Neural progenitor cell (in vitro differentiated cells): ENCODE measurements at regions not wholly inside any gene's neighbourhood (a gene's known extent, or its start where the extent isn't known, plus 50 kb on each side); places are given as distances from the start of the nearest gene placed in this dataset.
"Not testable (repeated sequence)": the region's sequence is repeated elsewhere in the genome, so short reads cannot be mapped to it uniquely, and the experiment has no call there.

ENCODE experiments used
- DNase-seq: peaks from one replicate; pipeline ENCODE4 v3.0.0-alpha.2; 2016; ENCODE audit warnings: low spot score
- H2AFZ ChIP-seq: fragments of 200-600 bp; sonication (generic); replicated peaks from 2 replicates; pipeline ENCODE4 v1.6.1; 2016; ENCODE audit warnings: antibody characterized with exemption
- H3F3A ChIP-seq: fragments of 200-600 bp; sonication (generic); 2 replicates; pipeline ENCODE4 v1.6.1; 2016; ENCODE audit warnings: antibody characterized with exemption, low read depth
- H3K27ac ChIP-seq: fragments of 200-600 bp; sonication (generic); 2 replicates; pipeline ENCODE4 v1.5.1; 2016; ENCODE audit warnings: mild to moderate bottlenecking
- H3K27me3 ChIP-seq: fragments of 200-600 bp; sonication (generic); 2 replicates; pipeline ENCODE4 v1.6.1; 2016; ENCODE audit warnings: mild to moderate bottlenecking, moderate library complexity
- H3K36me3 ChIP-seq: fragments of 200-600 bp; sonication (generic); 2 replicates; pipeline ENCODE4 v1.5.1; 2016
- H3K4me1 ChIP-seq: fragments of 200-600 bp; sonication (generic); 2 replicates; pipeline ENCODE4 v1.6.1; 2016; ENCODE audit warnings: mixed run types
- H3K4me2 ChIP-seq: fragments of 200-600 bp; sonication (generic); 2 replicates; pipeline ENCODE4 v1.6.1; 2016
- H3K4me3 ChIP-seq: fragments of 200-600 bp; sonication (generic); 2 replicates; pipeline ENCODE4 v1.5.1; 2016
- H3K79me2 ChIP-seq: fragments of 200-600 bp; sonication (generic); 2 replicates; pipeline ENCODE4 v1.6.1; 2016; ENCODE audit warnings: low read depth
- H3K9ac ChIP-seq: fragments of 200-600 bp; sonication (generic); 2 replicates; pipeline ENCODE4 v1.6.1; 2016
- H3K9me3 ChIP-seq: fragments of 200-600 bp; sonication (generic); 2 replicates; pipeline ENCODE4 v1.5.1; 2016; ENCODE audit warnings: low read depth
- H4K20me1 ChIP-seq: fragments of 200-600 bp; sonication (generic); 2 replicates; pipeline ENCODE4 v1.6.1; 2016; ENCODE audit warnings: low read depth
- H3K27ac Mint-ChIP-seq: 3 replicates; pipeline ENCODE4 v1.8.0; 2021; ENCODE audit warnings: mixed read lengths
- H3K27me3 Mint-ChIP-seq: 2 replicates; pipeline ENCODE4 v1.8.0; 2022; ENCODE audit warnings: low read depth, mild to moderate bottlenecking, inconsistent platforms, moderate library complexity, mixed read lengths; ENCODE audit not compliant: insufficient read depth
- H3K36me3 Mint-ChIP-seq: 3 replicates; pipeline ENCODE4 v1.8.0; 2021; ENCODE audit warnings: mixed read lengths
- H3K4me1 Mint-ChIP-seq: 3 replicates; pipeline ENCODE4 v1.8.0; 2021; ENCODE audit warnings: mixed read lengths
- H3K4me3 Mint-ChIP-seq: 3 replicates; pipeline ENCODE4 v1.8.0; 2021; ENCODE audit warnings: mild to moderate bottlenecking, moderate library complexity, mixed read lengths
- H3K9me3 Mint-ChIP-seq: 3 replicates; pipeline ENCODE4 v1.8.0; 2020; ENCODE audit warnings: mixed read lengths
- CTCF ChIP-seq: fragments of 200-600 bp; sonication (generic); IDR thresholded peaks from 2 replicates; pipeline ENCODE4 v1.5.1; 2017; ENCODE audit warnings: antibody characterized with exemption, mild to moderate bottlenecking
- EZH2 ChIP-seq: fragments of 200-600 bp; sonication (generic); IDR thresholded peaks from 2 replicates; pipeline ENCODE4 v1.6.1; 2017; ENCODE audit warnings: antibody characterized with exemption, mild to moderate bottlenecking, moderate library complexity
- EZH2phosphoT487 ChIP-seq: fragments of 200-600 bp; sonication (generic); IDR thresholded peaks from 2 replicates; pipeline ENCODE4 v1.6.1; 2017; ENCODE audit warnings: antibody characterized with exemption

DNA sequence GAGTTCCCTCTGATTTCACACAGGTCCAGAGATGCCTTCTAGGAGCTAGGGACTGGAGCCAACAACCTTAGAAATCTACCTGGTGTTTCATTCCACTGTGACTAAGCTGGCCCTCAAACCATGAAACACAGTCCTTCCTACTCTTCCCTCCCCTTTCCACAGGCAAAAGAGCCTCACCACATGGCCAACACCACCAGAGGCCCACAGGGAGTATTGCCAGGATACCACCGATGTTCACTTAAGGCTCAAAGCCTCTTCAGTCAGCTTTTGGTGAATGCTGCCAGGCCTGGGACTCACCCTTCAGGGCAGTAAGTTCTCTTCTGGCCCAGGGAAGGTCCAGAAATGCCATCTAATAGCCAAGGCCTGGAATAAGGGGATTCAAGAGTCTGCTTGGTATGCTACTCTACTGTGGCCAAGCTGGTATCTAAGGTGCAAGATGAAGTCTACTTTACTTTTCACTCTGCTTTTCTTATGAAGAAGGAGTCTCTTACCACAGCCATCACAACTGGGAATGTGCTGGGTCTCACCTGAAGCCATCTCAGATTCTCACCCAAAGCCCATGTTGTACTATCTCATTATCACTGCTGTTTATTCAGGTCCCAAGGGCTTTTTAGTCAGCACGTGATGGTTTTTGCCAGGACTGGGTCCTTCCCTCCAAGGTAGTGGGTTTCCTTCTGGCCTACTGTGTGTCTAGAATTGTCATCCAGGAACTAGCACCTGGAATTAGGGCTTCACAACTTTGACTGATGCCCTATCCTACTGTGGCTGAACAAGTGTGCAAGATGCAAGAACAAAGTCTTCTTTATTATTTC is 1018.4 kb downstream of the TAF11L14 start:
- no peaks in the 10 kb centered on the region for H3K36me3 ChIP-seq
- no peaks in the 10 kb centered on the region for H3F3A ChIP-seq
- H3K4me2 ChIP-seq, result no peak overlapping the region
- Mint-ChIP-seq H3K4me1 (no peaks in the 10 kb centered on the region), H3K27me3 (no peaks in the 10 kb centered on the region), H3K36me3 (no peaks in the 10 kb centered on the region), H3K9me3 (peaks cover 11% of the 10 kb centered on the region), H3K27ac (no peak overlapping the region), H3K4me3 (no peak overlapping the region)
- no peak overlapping the region for H2AFZ ChIP-seq
- H3K4me3 ChIP-seq, result no peak overlapping the region
- no peaks in the 10 kb centered on the region for H3K9me3 ChIP-seq
- no peaks in the 10 kb centered on the region for H3K4me1 ChIP-seq
- no peak for DNase-seq
- H3K79me2 ChIP-seq, result no peaks in the 10 kb centered on the region
- no peaks in the 10 kb centered on the region for H3K27me3 ChIP-seq
- TF ChIP-seq EZH2 (no peak), EZH2phosphoT487 (no peak), CTCF (no peak)
- no peak overlapping the region for H3K9ac ChIP-seq
- H3K27ac ChIP-seq, result no peak overlapping the region
- no peaks in the 10 kb centered on the region for H4K20me1 ChIP-seq

- Mint-ChIP-seq H3K36me3 (no peaks in the 10 kb centered on the region), H3K27me3 (no peaks in the 10 kb centered on the region), H3K4me3 (no peak overlapping the region), H3K27ac (no peak overlapping the region), H3K9me3 (peaks cover 7% of the 10 kb centered on the region), H3K4me1 (no peaks in the 10 kb centered on the region)
- Histone ChIP-seq H3K27me3 (no peaks in the 10 kb centered on the region), H3K27ac (no peak overlapping the region), H3K36me3 (no peaks in the 10 kb centered on the region), H3K9me3 (no peaks in the 10 kb centered on the region), H3K4me3 (no peak overlapping the region), H4K20me1 (no peaks in the 10 kb centered on the region), H2AFZ (no peak overlapping the region), H3K9ac (no peak overlapping the region), H3F3A (no peaks in the 10 kb centered on the region), H3K4me1 (no peaks in the 10 kb centered on the region), H3K79me2 (no peaks in the 10 kb centered on the region), H3K4me2 (no peak overlapping the region)
- DNase-seq, result no peak
- TF ChIP-seq CTCF (no peak), EZH2phosphoT487 (no peak), EZH2 (no peak)
These were observed 1019.0 kb downstream of the TAF11L14 start for GRCh38 chr5:18653216-18653752.

DNA sequence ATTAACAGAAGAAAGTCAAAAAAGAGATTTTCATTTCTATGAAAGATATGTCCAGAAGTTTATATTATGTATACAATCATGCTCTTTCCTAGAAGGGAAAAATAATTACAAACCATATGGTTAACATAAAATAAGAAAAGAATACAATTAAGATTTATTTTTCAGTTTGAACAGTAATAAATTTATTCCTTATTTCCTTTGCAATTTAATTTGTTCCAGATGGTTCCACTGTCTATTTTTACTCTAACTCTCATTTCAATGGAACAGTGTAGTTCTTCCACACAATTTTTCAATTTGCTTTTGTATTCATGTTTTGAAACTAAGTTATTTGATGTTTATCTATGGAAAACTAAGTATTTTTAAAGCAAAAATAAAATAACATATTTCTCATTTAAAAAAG is 1026.3 kb downstream of the TAF11L14 start:
- H3K36me3 ChIP-seq, result no peaks in the 10 kb centered on the region
- no peaks in the 10 kb centered on the region for H3F3A ChIP-seq
- no peaks in the 10 kb centered on the region for H3K79me2 ChIP-seq
- Mint-ChIP-seq H3K27ac (no peak overlapping the region), H3K36me3 (no peaks in the 10 kb centered on the region), H3K4me3 (no peak overlapping the region), H3K9me3 (no peaks in the 10 kb centered on the region), H3K4me1 (no peaks in the 10 kb centered on the region), H3K27me3 (peaks cover 2% of the 10 kb centered on the region)
- H2AFZ ChIP-seq, result no peak overlapping the region
- H3K9me3 ChIP-seq, result no peaks in the 10 kb centered on the region
- H3K27me3 ChIP-seq, result no peaks in the 10 kb centered on the region
- DNase-seq, result no peak
- H3K4me3 ChIP-seq, result no peak overlapping the region
- no peaks in the 10 kb centered on the region for H4K20me1 ChIP-seq
- no peak for TF ChIP-seq EZH2
- H3K27ac ChIP-seq, result no peak overlapping the region
- no peak overlapping the region for H3K9ac ChIP-seq
- H3K4me1 ChIP-seq, result no peaks in the 10 kb centered on the region
- H3K4me2 ChIP-seq, result no peak overlapping the region

GRCh38 chr5:18662231-18662630 is 1028.0 kb downstream of the TAF11L14 start:
- H3K27ac Mint-ChIP-seq, result no peak overlapping the region
- no peak overlapping the region for H3K27ac ChIP-seq
- H3K27me3 ChIP-seq, result no peaks in the 10 kb centered on the region
- no peaks in the 10 kb centered on the region for H3K79me2 ChIP-seq
- no peak for DNase-seq
- no peaks in the 10 kb centered on the region for H3K9me3 Mint-ChIP-seq
- H3K4me3 Mint-ChIP-seq, result no peak overlapping the region
- no peaks in the 10 kb centered on the region for H3K36me3 ChIP-seq
- no peak overlapping the region for H3K9ac ChIP-seq
- no peaks in the 10 kb centered on the region for H3K36me3 Mint-ChIP-seq
- H3K4me3 ChIP-seq, result no peak overlapping the region
- H4K20me1 ChIP-seq, result no peaks in the 10 kb centered on the region
- H3F3A ChIP-seq, result no peaks in the 10 kb centered on the region
- peak overlapping the region; percentile 39 for H2AFZ ChIP-seq
- TF ChIP-seq CTCF (no peak), EZH2 (no peak), EZH2phosphoT487 (no peak)
- H3K9me3 ChIP-seq, result no peaks in the 10 kb centered on the region
- H3K4me1 Mint-ChIP-seq, result no peaks in the 10 kb centered on the region
- H3K27me3 Mint-ChIP-seq, result peaks cover 2% of the 10 kb centered on the region
- no peak overlapping the region for H3K4me2 ChIP-seq
- H3K4me1 ChIP-seq, result no peaks in the 10 kb centered on the region

DNA sequence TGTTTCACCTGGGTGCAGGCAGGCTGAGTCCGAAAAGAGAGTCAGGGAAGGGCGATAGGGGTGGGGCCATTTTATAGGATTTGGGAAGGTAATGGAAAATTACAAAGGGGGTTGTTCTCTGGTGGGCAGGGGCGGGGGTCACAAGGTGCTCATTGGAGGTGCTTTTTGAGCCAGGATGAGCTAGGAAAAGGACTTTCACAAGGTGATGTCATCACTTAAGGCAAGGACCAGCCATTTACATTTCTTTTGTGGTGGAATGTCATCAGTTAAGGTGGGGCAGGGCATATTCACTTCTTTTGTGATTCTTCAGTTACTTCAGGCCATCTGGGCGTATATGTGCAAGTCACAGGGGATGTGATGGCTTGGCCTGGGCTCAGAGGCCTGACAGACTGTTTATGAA is 1040.0 kb downstream of the TAF11L14 start:
- H3K9me3 Mint-ChIP-seq, H4K20me1 ChIP-seq, H3F3A ChIP-seq, H3K36me3 ChIP-seq, H3K4me1 ChIP-seq, H3K9ac ChIP-seq, H3K27ac ChIP-seq, H3K9me3 ChIP-seq, H3K4me2 ChIP-seq, H3K27ac Mint-ChIP-seq, H3K4me1 Mint-ChIP-seq, H3K27me3 ChIP-seq, H3K27me3 Mint-ChIP-seq, H3K36me3 Mint-ChIP-seq, H2AFZ ChIP-seq, H3K4me3 ChIP-seq, H3K4me3 Mint-ChIP-seq, DNase-seq, H3K79me2 ChIP-seq: not testable (repeated sequence)
